BLaER1 treated with 17β-estradiol and CSF1 and Interleukin-3, amounts not matched to agents 10 nM and 100 nM (cell line): ENCODE measurements at regions not wholly inside any gene's neighbourhood (a gene's known extent, or its start where the extent isn't known, plus 50 kb on each side); places are given as distances from the start of the nearest gene placed in this dataset.

Experiments used
- H3K27ac ChIP-seq, 11 experiments: shearing (Covaris generic); formaldehyde crosslinking; 2 replicates each; pipeline ENCODE4 v1.8.1; 2022
- H3K27me3 ChIP-seq, 11 experiments: shearing (Covaris generic); formaldehyde crosslinking; 2 replicates each; pipeline ENCODE4 v1.8.1; 2022
- H3K36me3 ChIP-seq, 11 experiments: shearing (Covaris generic); formaldehyde crosslinking; 2 replicates each; pipeline ENCODE4 v1.8.1; 2022
- H3K4me1 ChIP-seq, 10 experiments: shearing (Covaris generic); formaldehyde crosslinking; 2 replicates each; pipeline ENCODE4 v1.8.1; 2022
- H3K4me2 ChIP-seq, 11 experiments: shearing (Covaris generic); formaldehyde crosslinking; 2 replicates each; pipeline ENCODE4 v1.8.1; 2022
- H3K4me3 ChIP-seq, 10 experiments: shearing (Covaris generic); formaldehyde crosslinking; 2 replicates each; pipeline ENCODE4 v1.8.1; 2022
- H3K9ac ChIP-seq, 11 experiments: shearing (Covaris generic); formaldehyde crosslinking; 2 replicates each; pipeline ENCODE4 v1.8.1; 2022
- H3K9me3 ChIP-seq, 11 experiments: shearing (Covaris generic); formaldehyde crosslinking; replicated peaks in 1 of 11; 2 replicates each; pipeline ENCODE4 v1.8.1; 2022
- H4K20me1 ChIP-seq, 11 experiments: shearing (Covaris generic); formaldehyde crosslinking; 2 replicates each; pipeline ENCODE4 v1.8.1; 2022
- Cebpa-rat ChIP-seq, 11 experiments: shearing (Covaris generic); IDR thresholded peaks; 2 replicates each; pipeline ENCODE4 v1.8.1; 2022

- no peaks in the 10 kb centered on the region for H3K36me3 ChIP-seq
- no peaks in the 10 kb centered on the region for H4K20me1 ChIP-seq
- no peak overlapping the region for H3K4me2 ChIP-seq
- peaks cover 0 to 2% (median 0%) of the 10 kb centered on the region in 10 experiments; a peak in 6 of 20 replicates for H3K4me1 ChIP-seq
- no peaks in the 10 kb centered on the region; a peak in 1 of 22 replicates for H3K9me3 ChIP-seq
- no peak for TF ChIP-seq Cebpa-rat (IDR thresholded peaks at IDR 0.05)
- H3K9ac ChIP-seq = no peak overlapping the region
- H3K27ac ChIP-seq = no peak overlapping the region
- no peak overlapping the region for H3K4me3 ChIP-seq
- no peaks in the 10 kb centered on the region for H3K27me3 ChIP-seq
These were observed 168.7 kb downstream of the RRAGC start for GRCh38 chr1:38690790-38691449.

DNA sequence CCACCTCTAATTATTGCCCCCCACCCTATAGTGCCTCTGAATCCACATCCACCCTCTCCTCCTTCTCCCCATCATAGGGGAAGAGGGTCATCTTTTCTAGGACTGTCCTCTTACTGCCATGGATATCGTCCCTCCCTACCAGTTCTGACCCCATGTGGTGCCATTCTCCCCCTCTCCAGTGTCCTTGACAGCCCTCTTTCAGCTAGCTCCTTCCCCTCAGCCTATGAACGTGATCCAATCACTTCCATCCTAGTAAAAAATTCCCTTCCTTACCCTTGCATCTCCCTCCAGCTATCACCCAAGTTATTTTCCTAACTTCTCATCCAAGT, 172.7 kb downstream of the RRAGC start:
- no peaks in the 10 kb centered on the region for H3K27me3 ChIP-seq
- TF ChIP-seq Cebpa-rat (IDR thresholded peaks at IDR 0.05) = no peak
- H3K4me3 ChIP-seq = no peak overlapping the region
- H3K4me2 ChIP-seq = no peak overlapping the region
- H3K27ac ChIP-seq = no peak overlapping the region
- no peaks in the 10 kb centered on the region for H3K9me3 ChIP-seq
- H3K9ac ChIP-seq = no peak overlapping the region
- no peaks in the 10 kb centered on the region for H3K36me3 ChIP-seq
- H3K4me1 ChIP-seq = no peaks in the 10 kb centered on the region
- H4K20me1 ChIP-seq = no peaks in the 10 kb centered on the region

DNA sequence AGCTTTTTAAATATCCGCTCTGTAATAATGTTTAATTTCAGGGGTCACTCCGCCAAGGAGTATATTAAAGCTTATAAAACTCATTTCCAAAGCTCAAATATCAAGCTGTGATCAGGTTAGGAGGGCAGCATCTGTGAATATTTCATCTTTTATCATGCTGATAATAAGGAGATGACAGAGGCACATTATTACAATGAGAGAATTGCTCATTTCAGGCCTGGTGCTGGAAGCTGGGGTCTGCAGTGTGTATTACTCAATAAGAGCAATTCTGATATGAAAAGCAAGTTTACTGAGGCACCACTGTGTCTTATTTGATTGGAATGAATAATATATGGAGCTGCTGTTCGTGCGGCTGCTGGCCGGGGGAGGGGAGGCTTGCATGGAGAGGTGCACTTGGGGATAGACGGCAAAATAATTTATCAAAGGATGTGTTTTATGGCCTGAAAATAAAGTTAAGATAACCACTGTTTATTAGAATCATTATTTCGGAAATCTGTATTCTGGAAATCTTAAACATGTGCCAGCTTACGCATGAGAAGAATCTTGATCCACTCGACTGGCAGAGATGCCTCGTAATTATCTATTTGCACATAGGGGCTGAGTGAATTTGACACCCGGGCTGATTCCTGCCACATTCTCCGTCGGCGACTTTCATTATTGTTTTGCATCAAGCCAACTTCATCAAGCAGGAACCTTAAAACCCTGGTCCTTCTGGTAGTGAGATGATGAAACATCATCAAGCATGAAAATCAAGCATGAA, 173.2 kb downstream of the RRAGC start:
- Histone ChIP-seq H3K4me3 (no peak overlapping the region), H3K27me3 (no peaks in the 10 kb centered on the region), H3K4me2 (no peak overlapping the region), H3K9me3 (no peaks in the 10 kb centered on the region), H4K20me1 (no peaks in the 10 kb centered on the region), H3K27ac (no peak overlapping the region), H3K4me1 (no peaks in the 10 kb centered on the region), H3K9ac (no peak overlapping the region), H3K36me3 (no peaks in the 10 kb centered on the region)
- TF ChIP-seq Cebpa-rat (IDR thresholded peaks at IDR 0.05) = no peak

GRCh38 chr1:38685388-38685787, 174.2 kb downstream of the RRAGC start:
- H3K4me3 ChIP-seq = no peak overlapping the region
- no peak overlapping the region for H3K27ac ChIP-seq
- no peaks in the 10 kb centered on the region for H3K36me3 ChIP-seq
- H4K20me1 ChIP-seq = no peaks in the 10 kb centered on the region
- H3K4me1 ChIP-seq = no peaks in the 10 kb centered on the region
- no peaks in the 10 kb centered on the region for H3K9me3 ChIP-seq
- no peak overlapping the region for H3K9ac ChIP-seq
- no peak overlapping the region for H3K4me2 ChIP-seq
- TF ChIP-seq Cebpa-rat (IDR thresholded peaks at IDR 0.05) = no peak
- no peaks in the 10 kb centered on the region for H3K27me3 ChIP-seq

- no peak for TF ChIP-seq Cebpa-rat (IDR thresholded peaks at IDR 0.05)
- Histone ChIP-seq H3K4me3 (no peak overlapping the region), H3K36me3 (no peaks in the 10 kb centered on the region), H3K27me3 (no peaks in the 10 kb centered on the region), H3K4me2 (no peak overlapping the region), H3K27ac (no peak overlapping the region), H4K20me1 (no peaks in the 10 kb centered on the region), H3K4me1 (no peaks in the 10 kb centered on the region), H3K9ac (no peak overlapping the region), H3K9me3 (no peaks in the 10 kb centered on the region)
These were observed 178.6 kb downstream of the RRAGC start for GRCh38 chr1:38680801-38681510.

GRCh38 chr1:38677756-38678155, 181.8 kb downstream of the RRAGC start:
- Histone ChIP-seq H3K9ac (no peak overlapping the region), H3K27ac (no peak overlapping the region), H3K4me3 (no peak overlapping the region), H3K9me3 (no peaks in the 10 kb centered on the region), H3K36me3 (no peaks in the 10 kb centered on the region), H3K4me1 (no peaks in the 10 kb centered on the region), H4K20me1 (no peaks in the 10 kb centered on the region), H3K4me2 (no peak overlapping the region), H3K27me3 (no peaks in the 10 kb centered on the region)
- TF ChIP-seq Cebpa-rat (IDR thresholded peaks at IDR 0.05) = no peak

DNA sequence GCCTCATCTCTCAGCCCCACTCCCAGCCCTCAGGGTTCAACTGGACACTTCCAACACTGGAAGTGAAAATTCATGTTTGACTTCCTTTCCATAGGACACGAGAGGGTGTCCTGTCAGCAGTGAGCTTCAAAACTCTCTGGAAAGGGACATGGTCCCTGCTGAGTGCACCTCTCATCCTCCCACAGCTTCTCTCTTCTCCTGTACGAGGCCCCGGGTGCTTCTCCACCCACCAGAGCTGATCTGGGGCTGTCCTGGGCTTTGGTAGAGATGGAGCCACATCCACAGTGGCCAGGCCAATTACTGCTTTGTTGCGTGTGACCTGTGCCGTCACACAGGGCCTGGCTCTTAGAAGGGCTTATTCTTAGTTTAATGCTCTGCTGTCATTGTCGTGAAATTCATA, 182.3 kb downstream of the RRAGC start:
- no peaks in the 10 kb centered on the region for H4K20me1 ChIP-seq
- no peak for TF ChIP-seq Cebpa-rat (IDR thresholded peaks at IDR 0.05)
- no peaks in the 10 kb centered on the region for H3K9me3 ChIP-seq
- H3K9ac ChIP-seq = no peak overlapping the region
- H3K4me1 ChIP-seq = no peaks in the 10 kb centered on the region
- no peak overlapping the region for H3K4me2 ChIP-seq
- no peak overlapping the region for H3K27ac ChIP-seq
- no peaks in the 10 kb centered on the region for H3K36me3 ChIP-seq
- no peak overlapping the region for H3K4me3 ChIP-seq
- H3K27me3 ChIP-seq = no peaks in the 10 kb centered on the region

DNA sequence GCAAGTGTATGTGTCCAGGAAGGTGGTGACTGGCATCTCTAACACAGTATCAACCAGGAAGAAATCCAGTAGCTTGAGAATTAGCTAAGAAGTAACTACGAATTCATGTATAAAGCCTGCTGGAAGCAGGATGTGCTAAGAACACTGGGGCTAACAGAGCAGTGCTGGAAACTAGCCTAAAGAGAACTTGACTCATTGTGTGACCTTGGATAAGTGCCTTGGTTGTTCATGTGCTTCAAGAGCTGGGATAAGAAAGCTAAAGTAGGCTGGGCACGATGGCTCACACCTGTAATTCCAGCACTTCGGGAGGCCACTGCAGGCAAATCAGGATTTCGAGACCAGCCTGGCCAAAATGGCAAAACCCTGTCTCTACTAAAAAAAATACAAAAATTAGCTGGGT, 186.9 kb downstream of the RRAGC start:
- no peaks in the 10 kb centered on the region for H3K4me1 ChIP-seq
- no peaks in the 10 kb centered on the region for H4K20me1 ChIP-seq
- no peak overlapping the region for H3K27ac ChIP-seq
- H3K4me2 ChIP-seq = no peak overlapping the region
- no peak overlapping the region for H3K4me3 ChIP-seq
- no peaks in the 10 kb centered on the region for H3K36me3 ChIP-seq
- no peaks in the 10 kb centered on the region; a peak in 1 of 22 replicates for H3K9me3 ChIP-seq
- no peak for TF ChIP-seq Cebpa-rat (IDR thresholded peaks at IDR 0.05)
- no peak overlapping the region for H3K9ac ChIP-seq
- H3K27me3 ChIP-seq = no peaks in the 10 kb centered on the region

- Histone ChIP-seq H3K36me3 (no peaks in the 10 kb centered on the region), H3K4me3 (no peak overlapping the region), H3K4me1 (no peaks in the 10 kb centered on the region), H3K27ac (no peak overlapping the region), H3K4me2 (no peak overlapping the region), H3K9ac (no peak overlapping the region), H3K27me3 (no peaks in the 10 kb centered on the region), H3K9me3 (peaks cover 0 to 6% (median 0%) of the 10 kb centered on the region in 11 experiments; a peak in 1 of 22 replicates), H4K20me1 (no peaks in the 10 kb centered on the region)
- no peak for TF ChIP-seq Cebpa-rat (IDR thresholded peaks at IDR 0.05)
These were observed 188.4 kb downstream of the RRAGC start for GRCh38 chr1:38671221-38671620.
